UCSD-AML1 (cell line): ENCODE measurements at regions not wholly inside any gene's neighbourhood (a gene's known extent, or its start where the extent isn't known, plus 50 kb on each side); places are given as distances from the start of the nearest gene placed in this dataset.

Experiments used
- DNase-seq: peaks from one replicate; lab custom pipeline; 2025; ENCODE audit not compliant: unreplicated experiment; lab: John Stamatoyannopoulos, UW

DNA sequence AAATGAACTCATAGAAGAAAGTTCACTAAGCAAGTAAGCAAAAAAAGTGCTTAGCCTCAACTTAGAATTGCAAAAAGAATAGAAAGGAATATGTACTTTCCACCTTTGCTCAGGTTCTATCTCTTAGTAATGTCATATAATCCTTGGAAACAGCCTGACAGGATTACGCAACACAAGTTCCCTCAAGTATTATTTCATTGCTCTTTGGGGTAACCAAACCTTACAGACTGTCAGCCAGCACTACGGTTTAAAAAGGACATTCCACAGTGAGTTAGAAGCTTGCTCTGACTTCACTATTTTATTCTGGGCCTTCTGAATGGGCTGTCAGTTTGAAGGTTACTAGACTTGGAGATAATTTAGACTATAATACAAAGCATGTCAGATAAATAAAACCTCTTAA, 264.0 kb downstream of the ATXN7L3B start:
- no peak for DNase-seq

GRCh38 chr12:74816398-74817175, 279.0 kb downstream of the ATXN7L3B start:
- DNase-seq: no peak

DNA sequence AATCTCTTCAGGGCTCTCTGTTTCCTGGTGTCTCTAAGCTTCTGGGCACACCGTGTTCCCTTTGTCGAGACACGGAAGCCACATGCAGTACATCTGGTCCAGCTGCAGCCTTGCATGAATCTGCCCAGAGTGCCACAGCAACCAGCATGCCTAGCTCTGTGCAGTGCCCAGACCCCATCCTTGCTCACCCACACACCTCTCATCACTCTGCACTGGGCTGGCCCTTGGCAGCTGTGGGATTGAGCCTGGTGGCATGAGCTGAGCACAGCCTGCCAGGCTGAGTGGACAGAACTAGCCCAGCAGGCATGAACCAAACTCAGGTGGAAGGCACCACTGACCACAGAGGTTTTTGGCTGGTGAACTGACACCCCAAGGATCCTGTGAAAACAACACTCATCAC, 279.9 kb downstream of the ATXN7L3B start:
- no peak for DNase-seq

DNA sequence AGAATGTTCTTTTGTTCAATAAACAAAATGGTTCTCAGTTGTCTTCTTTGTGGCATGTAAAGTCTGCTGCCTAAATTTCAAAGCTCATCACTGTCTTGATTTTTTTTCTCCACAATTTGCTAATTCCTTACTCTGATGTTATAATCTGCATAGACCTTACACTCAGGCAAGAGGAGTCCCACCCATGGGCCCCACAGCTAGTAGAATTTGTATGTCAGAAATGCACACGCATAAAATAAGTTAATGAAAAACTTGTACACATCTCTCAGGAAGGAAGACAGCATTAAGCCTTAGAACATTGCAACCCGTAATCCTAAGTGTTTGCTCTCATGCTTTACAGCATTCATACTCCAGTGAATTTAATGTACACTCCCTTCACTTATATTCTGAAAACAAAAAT, 280.8 kb downstream of the ATXN7L3B start:
- DNase-seq: no peak

GRCh38 chr12:74820324-74820723, 282.7 kb downstream of the ATXN7L3B start:
- no peak for DNase-seq

DNA sequence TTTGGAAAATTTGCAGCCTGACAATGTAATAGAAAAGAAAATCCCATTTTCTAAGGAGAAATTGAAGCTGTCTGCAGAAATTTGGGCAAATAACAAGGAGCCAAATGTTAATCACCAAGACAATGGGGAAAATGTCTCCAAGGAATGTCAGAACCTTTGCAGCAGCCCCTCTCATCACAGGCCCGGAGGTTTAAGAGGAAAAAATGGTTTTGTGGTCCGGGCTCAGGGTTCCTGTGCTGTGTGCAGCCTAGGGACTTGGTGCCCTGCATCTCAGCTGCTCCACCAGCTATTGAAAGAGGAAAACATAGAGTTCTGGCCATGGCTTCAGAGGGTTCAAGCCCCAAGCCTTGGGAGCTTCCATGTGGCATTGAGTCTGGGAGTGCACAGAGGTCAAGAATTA, 298.9 kb downstream of the ATXN7L3B start:
- DNase-seq: no peak

- no peak for DNase-seq
Observed at GRCh38 chr12:74846116-74846515, 308.5 kb downstream of the ATXN7L3B start.

GRCh38 chr12:74847169-74847568, 309.5 kb downstream of the ATXN7L3B start:
- DNase-seq: no peak

- DNase-seq: no peak
Observed at GRCh38 chr12:74848006-74848405, 310.4 kb downstream of the ATXN7L3B start.

GRCh38 chr12:74849801-74850200, 312.2 kb downstream of the ATXN7L3B start:
- DNase-seq: no peak

GRCh38 chr12:74871817-74872216, 334.2 kb downstream of the ATXN7L3B start:
- DNase-seq: no peak

DNA sequence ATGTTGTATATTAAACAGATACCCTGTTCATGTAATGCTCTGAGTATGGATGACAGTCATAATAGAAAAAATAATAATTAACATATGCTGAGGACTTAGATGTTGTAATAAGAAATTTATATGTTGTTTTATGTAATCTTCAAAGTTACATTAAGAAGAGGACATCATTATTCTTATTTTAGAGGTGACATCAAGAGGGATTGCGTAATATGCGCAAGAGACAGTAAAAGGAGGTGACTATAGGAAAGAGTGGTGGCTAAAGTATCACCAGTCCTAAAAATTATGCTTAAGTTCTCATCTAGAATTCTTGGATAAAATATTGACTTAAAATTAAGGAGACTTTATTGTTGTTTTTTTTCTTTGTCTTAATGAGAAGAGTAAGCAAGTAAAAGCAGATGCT, 323.9 kb downstream of the KCNC2 start:
- DNase-seq: no peak

GRCh38 chr12:74889073-74889472, 320.6 kb downstream of the KCNC2 start:
- no peak for DNase-seq

- no peak for DNase-seq
Observed at GRCh38 chr12:74889563-74890236, 319.9 kb downstream of the KCNC2 start.

DNA sequence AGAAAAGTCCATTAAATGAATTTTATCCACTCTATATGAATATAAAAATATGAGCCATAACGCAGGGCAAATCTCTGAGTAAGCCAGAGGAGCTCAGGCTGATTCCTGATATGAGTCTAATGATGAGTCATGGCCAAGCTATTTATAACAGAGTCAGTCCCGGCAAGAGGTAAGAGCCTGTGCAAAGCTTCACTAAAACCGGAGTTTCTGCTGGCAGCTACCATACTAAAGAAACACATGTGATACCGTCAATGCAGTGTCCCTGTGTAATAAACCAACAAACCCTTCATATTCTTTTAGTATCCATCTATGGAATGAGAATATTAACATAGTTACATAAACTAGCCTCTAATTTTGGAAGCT, 319.4 kb downstream of the KCNC2 start:
- DNase-seq: no peak

DNA sequence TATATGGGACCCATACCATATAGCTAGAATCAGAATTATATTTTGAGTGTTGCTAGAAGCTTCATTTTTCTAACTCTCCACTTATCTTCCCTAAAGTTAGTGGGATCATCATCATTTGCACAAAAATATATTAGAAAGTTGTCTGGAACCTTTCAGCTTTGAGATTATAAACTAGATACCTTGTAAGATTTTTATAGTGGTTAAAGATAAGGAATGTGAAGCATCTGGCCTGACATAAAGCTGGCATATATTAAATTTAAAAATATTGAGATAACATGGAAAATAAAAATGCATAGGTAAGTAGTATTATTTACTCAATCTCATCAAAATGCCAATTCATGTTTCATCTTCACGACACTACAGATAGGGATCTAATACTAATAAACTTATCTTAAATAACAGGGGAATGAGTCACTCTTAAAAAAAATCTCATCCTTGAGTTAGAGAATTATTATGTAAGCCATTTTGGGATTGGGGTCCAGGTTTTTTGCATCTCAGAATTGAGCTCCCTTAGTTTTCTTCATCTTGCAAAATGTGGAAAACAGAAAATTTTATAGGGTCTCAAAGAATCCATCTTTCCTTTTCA, 318.5 kb downstream of the KCNC2 start:
- no peak for DNase-seq

- DNase-seq: no peak
Observed at GRCh38 chr12:74892057-74892633, 317.5 kb downstream of the KCNC2 start.

DNA sequence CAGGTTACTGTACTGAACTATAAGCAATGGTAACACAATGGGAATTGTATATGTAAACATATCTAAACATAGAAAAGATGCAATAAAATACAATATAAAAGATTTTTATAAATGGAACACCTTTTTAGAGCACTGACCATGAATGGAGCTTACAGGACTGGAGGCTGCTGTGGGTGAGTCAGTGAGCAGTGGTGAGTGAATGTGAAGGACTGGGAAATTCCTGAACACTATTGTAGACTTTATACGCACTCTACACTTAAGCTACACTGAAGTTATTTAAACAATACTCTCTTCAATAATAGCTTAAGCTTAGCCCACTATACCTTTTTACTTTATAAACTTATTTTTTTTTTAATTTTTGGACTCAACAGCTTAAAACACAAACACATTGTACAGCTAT, 313.5 kb downstream of the KCNC2 start:
- DNase-seq: no peak

- no peak for DNase-seq
Observed at GRCh38 chr12:74897425-74898211, 312.0 kb downstream of the KCNC2 start.

DNA sequence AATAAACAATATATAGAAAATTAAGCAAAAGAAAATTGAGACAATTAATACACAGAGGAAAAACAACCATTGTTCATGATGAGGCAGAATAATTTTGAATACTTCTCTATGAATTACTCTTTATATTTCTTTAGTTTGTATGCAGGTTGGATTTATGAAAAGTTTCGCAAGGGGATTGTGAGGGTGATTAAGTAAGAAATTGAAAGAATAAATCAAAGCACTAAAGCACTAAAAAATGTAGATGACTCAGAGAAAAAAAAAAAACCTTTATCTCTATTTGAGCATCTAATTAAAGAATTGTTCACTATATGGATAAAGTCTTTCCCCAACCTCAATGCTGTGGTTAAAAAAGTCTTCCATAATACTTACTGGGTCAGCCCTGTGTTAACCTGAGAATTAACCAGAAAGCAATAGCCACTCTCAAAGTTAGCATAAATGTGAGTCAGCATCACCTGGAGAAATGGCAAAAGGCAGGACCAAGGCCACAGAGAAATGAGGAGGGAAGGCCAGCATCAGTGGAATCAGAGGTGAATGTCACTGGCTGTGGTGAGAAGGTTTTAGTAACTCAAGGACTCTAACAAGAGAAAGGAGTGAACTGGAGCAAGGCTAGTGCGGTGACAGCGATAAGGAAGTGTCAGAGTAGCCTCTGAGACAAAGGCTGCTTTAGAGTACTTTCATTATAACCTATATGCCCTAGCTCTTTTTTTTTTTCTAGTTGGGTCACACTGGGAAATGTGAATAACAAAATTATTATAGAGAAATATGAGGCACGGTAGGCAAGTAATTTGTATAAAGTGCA, 310.4 kb downstream of the KCNC2 start:
- DNase-seq: no peak
